IMR-90 (cell line): ENCODE measurements at regions not wholly inside any gene's neighbourhood (a gene's known extent, or its start where the extent isn't known, plus 50 kb on each side); places are given as distances from the start of the nearest gene placed in this dataset.
A peak's percentile ranks its signal among the peaks of the same experiment; 100 is the strongest.

Experiments used
- ATAC-seq: fragments of 200-7000 bp; cut with Tn5 transposase; 2 replicates; pipeline ENCODE4 v1.9.1; 2020; ENCODE audit warnings: low read depth, mild to moderate bottlenecking, moderate library complexity
- BruUV-seq: library from RNA; stranded (reverse); fragments of 400-500 nt; replicated peaks from 2 replicates; lab custom pipeline; 2021; lab: Mats Ljungman, UMichigan
- CTCF ChIA-PET: fragments of 300-600 bp; formaldehyde crosslinking; extraction: SDS; loops from one replicate; lab custom pipeline; 2021; ENCODE audit warnings: antibody characterized with exemption; lab: Yijun Ruan, JAX
- POLR2A ChIA-PET: fragments of 300-600 bp; sonication (Branson Sonifier 250); formaldehyde crosslinking; loops from one replicate; lab custom pipeline; 2022; ENCODE audit warnings: antibody characterized with exemption; ENCODE audit not compliant: unreplicated experiment; lab: Charles Lee
- DNase-seq: peaks from one replicate; pipeline ENCODE4 v3.0.0; 2013
- H2AFZ ChIP-seq: replicated peaks from 2 replicates; pipeline ENCODE3; 2013; ENCODE audit warnings: low read length, mild to moderate bottlenecking; ENCODE audit not compliant: poor library complexity
- H2AK5ac ChIP-seq: 2 replicates; pipeline ENCODE4 v1.6.1; 2013; ENCODE audit warnings: low read depth, low read length, inconsistent platforms
- H2AK9ac ChIP-seq: replicated peaks from 2 replicates; pipeline ENCODE3; 2013; ENCODE audit warnings: mild to moderate bottlenecking, low read depth, low read length, moderate library complexity; ENCODE audit not compliant: poor library complexity
- H2BK120ac ChIP-seq: 2 replicates; pipeline ENCODE4 v1.6.1; 2013; ENCODE audit warnings: low read depth, low read length, inconsistent platforms
- H2BK15ac ChIP-seq: 3 replicates; pipeline ENCODE4 v1.6.1; 2013; ENCODE audit warnings: low read depth, low read length, inconsistent platforms
- H2BK20ac ChIP-seq: 2 replicates; pipeline ENCODE4 v1.6.1; 2013; ENCODE audit warnings: low read depth, mild to moderate bottlenecking, inconsistent platforms, low read length, moderate library complexity
- H2BK5ac ChIP-seq: 2 replicates; pipeline ENCODE4 v1.6.1; 2013; ENCODE audit warnings: mild to moderate bottlenecking, low read depth, low read length, inconsistent platforms; ENCODE audit not compliant: poor library complexity, severe bottlenecking
- H3K14ac ChIP-seq: replicated peaks from 2 replicates; pipeline ENCODE4 v1.6.1; 2013; ENCODE audit warnings: low read depth, low read length, inconsistent platforms
- H3K18ac ChIP-seq: 2 replicates; pipeline ENCODE4 v1.6.1; 2013; ENCODE audit warnings: low read depth, low read length, control low read depth
- H3K23ac ChIP-seq: 2 replicates; pipeline ENCODE4 v1.6.1; 2013; ENCODE audit warnings: low read depth, low read length, inconsistent platforms
- H3K27ac ChIP-seq: 2 replicates; pipeline ENCODE4 v1.5.1; 2013; ENCODE audit warnings: mild to moderate bottlenecking, control low read depth, low read length; ENCODE audit not compliant: insufficient read depth
- H3K27me3 ChIP-seq: 2 replicates; pipeline ENCODE4 v1.6.1; 2013; ENCODE audit warnings: low read length; ENCODE audit not compliant: control insufficient read depth, insufficient read depth
- H3K36me3 ChIP-seq: 2 replicates; pipeline ENCODE4 v1.6.1; 2013; ENCODE audit warnings: low read length, mixed read lengths; ENCODE audit not compliant: control insufficient read depth, insufficient read depth
- H3K4ac ChIP-seq: 2 replicates; pipeline ENCODE4 v1.6.1; 2013; ENCODE audit warnings: low read depth, low read length, inconsistent platforms
- H3K4me1 ChIP-seq: 2 replicates; pipeline ENCODE4 v1.6.1; 2013; ENCODE audit warnings: low read length, mixed read lengths; ENCODE audit not compliant: control insufficient read depth, insufficient read depth
- H3K4me2 ChIP-seq: 2 replicates; pipeline ENCODE4 v1.6.1; 2013; ENCODE audit warnings: low read depth, mild to moderate bottlenecking, control low read depth, low read length, moderate library complexity
- H3K4me3 ChIP-seq: 2 replicates; pipeline ENCODE4 v1.5.1; 2013; ENCODE audit warnings: low read depth, mild to moderate bottlenecking, control low read depth, low read length, moderate library complexity; ENCODE audit not compliant: insufficient read depth
- H3K56ac ChIP-seq: 2 replicates; pipeline ENCODE4 v1.6.1; 2013; ENCODE audit warnings: low read length, inconsistent platforms; ENCODE audit not compliant: insufficient read depth; ENCODE audit errors: extremely low read depth
- H3K79me1 ChIP-seq, 2 experiments: 2 replicates each; pipeline ENCODE4 v1.6.1; 2013; ENCODE audit warnings: low read length in 2 of 2, inconsistent platforms in 1 of 2, low read depth in 1 of 2
- H3K9ac ChIP-seq: 2 replicates; pipeline ENCODE4 v1.6.1; 2013; ENCODE audit warnings: low read depth, low read length, control low read depth
- H3K9me1 ChIP-seq: 2 replicates; pipeline ENCODE4 v1.6.1; 2013; ENCODE audit warnings: low read length, inconsistent platforms; ENCODE audit not compliant: insufficient read depth
- H3K9me3 ChIP-seq: 2 replicates; pipeline ENCODE4 v1.6.1; 2013; ENCODE audit warnings: low read length; ENCODE audit not compliant: control insufficient read depth, insufficient read depth
- H4K20me1 ChIP-seq: 2 replicates; pipeline ENCODE4 v1.6.1; 2013; ENCODE audit warnings: low read length, inconsistent platforms; ENCODE audit not compliant: insufficient read depth
- H4K5ac ChIP-seq: 2 replicates; pipeline ENCODE4 v1.6.1; 2013; ENCODE audit warnings: mild to moderate bottlenecking, low read depth, low read length, control low read depth
- H4K8ac ChIP-seq, 2 experiments: 2 replicates each; pipeline ENCODE4 v1.6.1; 2013; ENCODE audit warnings: low read depth in 2 of 2, low read length in 2 of 2, control low read depth in 1 of 2, inconsistent platforms in 1 of 2
- H4K91ac ChIP-seq: 2 replicates; pipeline ENCODE4 v1.6.1; 2013; ENCODE audit warnings: low read depth, low read length, inconsistent platforms; ENCODE audit not compliant: insufficient read depth
- CHD1 ChIP-seq: IDR thresholded peaks from 2 replicates; pipeline ENCODE4 v1.6.1; 2012; ENCODE audit warnings: low read depth, low read length, improper control_type of control experiment
- CTCF ChIP-seq: conservative IDR thresholded peaks from 2 replicates; pipeline ENCODE4 v1.5.1; 2012; ENCODE audit warnings: mild to moderate bottlenecking, low read depth, low read length, improper control_type of control experiment
- FOS ChIP-seq: fragments of 150-350 bp; IDR thresholded peaks from 2 replicates; pipeline ENCODE4 v1.6.1; 2016; ENCODE audit warnings: low read depth, low read length
- NFE2L2 ChIP-seq: fragments of 150-350 bp; IDR thresholded peaks from 2 replicates; pipeline ENCODE4 v1.6.1; 2016; ENCODE audit warnings: low read depth, mild to moderate bottlenecking, low read length
- WGBS, 2 experiments: methylation state at CpG; one replicate each; pipeline versions ENCODE4 v1.1.5 to v1.1.7; 2013; ENCODE audit warnings: missing lambda C conversion rate in 2 of 2; ENCODE audit not compliant: insufficient read length in 1 of 2; ENCODE audit errors: extremely low coverage in 2 of 2; 5-methylcytosine and 5-hydroxymethylcytosine counted together
- dilution Hi-C: fragments of 300-500 bp; cut with HindIII; formaldehyde crosslinking; loops from one replicate; pipeline ENCODE4 v1.14.3; 2018; ENCODE audit warnings: low sequenced_read_pairs; ENCODE audit not compliant: unreplicated experiment
- in situ Hi-C: fragments of 300-500 bp; cut with MboI; formaldehyde crosslinking; loops from 3 replicates; pipeline ENCODE4 v1.14.3; 2019; ENCODE audit warnings: low sequenced_read_pairs, inconsistent platforms, mixed read lengths
- intact Hi-C: fragments of 100-400 bp; cut with micrococcal nuclease; formaldehyde crosslinking; loops from 2 replicates; pipeline ENCODE4 v1.10.0; 2022

GRCh38 chr10:56537984-56538383 is 176.9 kb upstream of the ZWINT start:
- Histone ChIP-seq H3K27ac (no peak overlapping the region), H4K20me1 (no peaks in the 10 kb centered on the region), H3K4me2 (no peak overlapping the region), H3K27me3 (no peaks in the 10 kb centered on the region), H3K9ac (no peak overlapping the region), H4K5ac (no peak overlapping the region), H2BK5ac (no peak overlapping the region), H2AK5ac (no peak overlapping the region), H3K14ac (no peak overlapping the region), H3K4me3 (no peak overlapping the region), H3K79me1 (no peaks in the 10 kb centered on the region), H3K18ac (no peak overlapping the region), H4K8ac (no peak overlapping the region), H2BK15ac (no peak overlapping the region), H2BK20ac (no peak overlapping the region), H3K9me1 (no peaks in the 10 kb centered on the region), H2BK120ac (no peak overlapping the region), H3K36me3 (no peaks in the 10 kb centered on the region), H3K23ac (no peak overlapping the region), H4K91ac (no peak overlapping the region), H2AK9ac (no peak overlapping the region), H3K56ac (no peak overlapping the region), H3K4me1 (no peaks in the 10 kb centered on the region), H2AFZ (no peak overlapping the region), H3K9me3 (no peaks in the 10 kb centered on the region), H3K4ac (no peak overlapping the region)
- no peak for TF ChIP-seq CTCF
- TF ChIP-seq CHD1: no peak
- peak; percentile 32; the same call in 1 of the 2 replicates for TF ChIP-seq NFE2L2
- TF ChIP-seq FOS: peak; percentile 69
- in situ Hi-C loops: no loop called here
- ATAC-seq (no peak), DNase-seq (peak; percentile 27)
- POLR2A ChIA-PET: no interaction called here
- WGBS, 2 experiments: 100% methylated on average over 1 of the region's 4 CpGs; no CpG with 5 or more reads in 1 of the 2 experiments
- CTCF ChIA-PET: no interaction called here
- dilution Hi-C loops: no loop called here
- intact Hi-C loops: no loop called here
- no TSS peak for BruUV-seq
